Stomach (tissue), 8 donors: ENCODE measurements at regions not wholly inside any gene's neighbourhood (a gene's known extent, or its start where the extent isn't known, plus 50 kb on each side); places are given as distances from the start of the nearest gene placed in this dataset.

ENCODE experiments used
- DNase-seq, 2 donors: peaks; one replicate each; pipeline versions ENCODE4 v3.0.0 to v3.0.0-alpha.2; 2013 to 2019
- H3K27ac ChIP-seq, 5 donors: fragments of 200-600 bp in 4 of 5; sonication (generic) in 4 of 5; one replicate each; pipeline ENCODE4 v1.5.1; 2013 to 2019; ENCODE audit warnings: mild to moderate bottlenecking in 1 of 5, moderate library complexity in 1 of 5
- H3K27me3 ChIP-seq, 3 donors: fragments of 200-600 bp; sonication (generic); one replicate each; pipeline ENCODE4 v1.5.1; 2017 to 2019; ENCODE audit warnings: mixed run types in 1 of 3
- H3K36me3 ChIP-seq, 4 donors: fragments of 200-600 bp; sonication (generic); 1 replicate in 3 of 4; 2 replicates in 1 of 4; pipeline ENCODE4 v1.5.1; 2016 to 2019
- H3K4me1 ChIP-seq, 4 donors: fragments of 200-600 bp; sonication (generic); one replicate each; pipeline ENCODE4 v1.5.1; 2016 to 2019
- H3K4me3 ChIP-seq, 4 donors: fragments of 200-600 bp; sonication (generic) in 3 of 4; one replicate each; pipeline ENCODE4 v1.5.1; 2016 to 2019; ENCODE audit warnings: mild to moderate bottlenecking in 1 of 4
- H3K9me3 ChIP-seq, 4 donors: fragments of 200-600 bp; sonication (generic); one replicate each; pipeline ENCODE4 v1.5.1; 2016 to 2019
- CTCF ChIP-seq, 7 experiments: fragments of 450-650 bp in 4 of 7; fragments of 200-600 bp in 3 of 7; sonication (generic) in 3 of 7; IDR thresholded peaks; one replicate each; pipeline ENCODE4 v1.5.1; 2016 to 2019; ENCODE audit warnings: antibody characterized with exemption in 7 of 7, control low read depth in 2 of 7, mild to moderate bottlenecking in 1 of 7
- EP300 ChIP-seq: sonication (generic); formaldehyde crosslinking; IDR thresholded peaks from one replicate; pipeline ENCODE4 v1.6.1; 2017; ENCODE audit warnings: antibody characterized with exemption
- POLR2A ChIP-seq, 4 donors: fragments of 450-650 bp; IDR thresholded peaks; one replicate each; pipeline ENCODE4 v1.6.1; 2016; ENCODE audit warnings: antibody characterized with exemption in 4 of 4, control low read depth in 2 of 4, mild to moderate bottlenecking in 1 of 4, moderate library complexity in 1 of 4
- POLR2AphosphoS5 ChIP-seq, 3 donors: sonication (generic); formaldehyde crosslinking; IDR thresholded peaks; one replicate each; pipeline ENCODE4 v1.6.1; 2016; ENCODE audit warnings: antibody characterized with exemption in 3 of 3
- WGBS, 5 donors: extraction: QIAGEN DNeasy Blood & Tissue Kit in 3 of 5; methylation state at CpG; one replicate each; pipeline versions ENCODE4 v1.1.5 to v1.1.7; 2013 to 2018; 5-methylcytosine and 5-hydroxymethylcytosine counted together
- intact Hi-C: fragments of 100-400 bp; cut with DNase I; formaldehyde crosslinking; loops from one replicate; pipeline ENCODE4 v1.15.1; 2023; ENCODE audit warnings: low total_unique reads
- donor health status: healthy with polysubstance abuse.
- donor health status: Bipolar disorder and iron deficiency.
- donor health status: healthy.

DNA sequence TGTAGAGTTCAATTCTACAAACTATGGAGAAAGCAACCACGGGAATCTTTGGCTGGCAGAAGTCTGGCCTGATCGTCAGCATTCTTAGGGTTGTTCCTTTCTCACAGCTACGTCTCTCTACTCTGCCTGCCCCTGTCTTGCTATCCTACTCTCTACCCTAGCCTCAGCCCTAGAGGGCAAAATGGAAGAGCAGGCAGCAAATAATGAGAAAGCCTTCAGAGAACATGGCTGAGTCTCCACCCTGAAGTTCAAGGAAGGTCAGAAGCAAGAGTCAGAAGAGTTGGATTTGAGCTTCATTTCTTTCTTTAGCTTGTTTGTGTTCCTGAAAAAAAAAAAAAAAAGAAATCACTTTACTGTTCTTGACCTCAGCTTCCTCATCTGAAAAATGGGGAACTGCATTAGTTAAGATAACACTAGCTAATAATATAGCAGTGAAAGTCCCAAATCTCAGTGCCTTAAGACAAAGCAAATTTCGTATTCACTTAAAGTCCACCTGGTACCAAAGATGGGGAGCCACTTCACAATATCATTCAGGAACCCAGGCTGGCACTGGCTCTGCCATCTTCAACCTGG, 50.2 kb upstream of the CCND2 start:
- Histone ChIP-seq H3K36me3 (no peaks in the 10 kb centered on the region), H3K27ac (no peak overlapping the region), H3K9me3 (peaks cover 0 to 11% (median 9%) of the 10 kb centered on the region in 4 donors), H3K4me1 (no peaks in the 10 kb centered on the region), H3K27me3 (peaks cover 0 to 33% (median 0%) of the 10 kb centered on the region in 3 donors), H3K4me3 (no peak overlapping the region)
- TF ChIP-seq POLR2A (IDR thresholded peaks at IDR 0.05) (no peak), EP300 (no peak), CTCF (IDR thresholded peaks at IDR 0.05) (no peak), POLR2AphosphoS5 (IDR thresholded peaks at IDR 0.05) (no peak)
- WGBS, 5 donors, result 73 to 88% (median 87%) methylated on average over 4 of the region's 4 CpGs
- intact Hi-C loops, result no loop called here
- no peak for DNase-seq

- peaks cover 0 to 11% (median 9%) of the 10 kb centered on the region in 4 donors for H3K9me3 ChIP-seq
- no peak for TF ChIP-seq EP300
- no peak for TF ChIP-seq POLR2AphosphoS5 (IDR thresholded peaks at IDR 0.05)
- no peak for TF ChIP-seq POLR2A (IDR thresholded peaks at IDR 0.05)
- TF ChIP-seq CTCF (IDR thresholded peaks at IDR 0.05), result no peak
- intact Hi-C loops, result no loop called here
Measured at GRCh38 chr12:4221258-4221620, 52.3 kb upstream of the CCND2 start.

GRCh38 chr12:4220536-4221257, 52.9 kb upstream of the CCND2 start:
- TF ChIP-seq POLR2A (IDR thresholded peaks at IDR 0.05) (no peak), CTCF (IDR thresholded peaks at IDR 0.05) (no peak), POLR2AphosphoS5 (IDR thresholded peaks at IDR 0.05) (no peak), EP300 (no peak)
- H3K36me3 ChIP-seq, result no peaks in the 10 kb centered on the region
- no peak overlapping the region for H3K27ac ChIP-seq
- intact Hi-C loops, result no loop called here
- DNase-seq, result no peak
- no peak overlapping the region for H3K4me3 ChIP-seq
- no peaks in the 10 kb centered on the region for H3K4me1 ChIP-seq
- 67 to 76% (median 73%) methylated on average over 7 of the region's 7 CpGs for whole genome bisulfite sequencing, 5 donors
- peaks cover 0 to 31% (median 0%) of the 10 kb centered on the region in 3 donors for H3K27me3 ChIP-seq
- peaks cover 0 to 11% (median 9%) of the 10 kb centered on the region in 4 donors for H3K9me3 ChIP-seq

More at GRCh38 chr12:4221258-4221620, 52.3 kb upstream of the CCND2 start:
- no peaks in the 10 kb centered on the region for H3K4me1 ChIP-seq
- H3K36me3 ChIP-seq, result no peaks in the 10 kb centered on the region
- H3K27ac ChIP-seq, result no peak overlapping the region
- no peak for DNase-seq
- peaks cover 0 to 33% (median 0%) of the 10 kb centered on the region in 3 donors for H3K27me3 ChIP-seq
- H3K4me3 ChIP-seq, result no peak overlapping the region

- WGBS, 5 donors, result 79 to 84% (median 83%) methylated on average over 6 of the region's 6 CpGs
- intact Hi-C loops, result no loop called here
Measured at GRCh38 chr12:4217091-4217490, 56.5 kb upstream of the CCND2 start.

More at GRCh38 chr12:4217091-4217490, 56.5 kb upstream of the CCND2 start:
- no peak overlapping the region for H3K27ac ChIP-seq
- no peak for DNase-seq
- no peaks in the 10 kb centered on the region for H3K36me3 ChIP-seq
- H3K27me3 ChIP-seq, result peaks cover 0 to 16% (median 0%) of the 10 kb centered on the region in 3 donors
- peaks cover 0 to 6% (median 4%) of the 10 kb centered on the region in 4 donors for H3K9me3 ChIP-seq
- H3K4me3 ChIP-seq, result no peak overlapping the region
- no peak for TF ChIP-seq EP300
- no peak for TF ChIP-seq POLR2A (IDR thresholded peaks at IDR 0.05)
- H3K4me1 ChIP-seq, result no peaks in the 10 kb centered on the region
